ENCODE measurements at regions not wholly inside any gene's neighbourhood (a gene's known extent, or its start where the extent isn't known, plus 50 kb on each side); places are given as distances from the start of the nearest gene placed in this dataset.

- no peak for DNase-seq
- H3K4me3 ChIP-seq (ENCODE audit: insufficient read depth, low read depth, low read length) = no peak overlapping the region
- no peaks in the 10 kb centered on the region for H3K36me3 ChIP-seq (replicated peaks; ENCODE audit: control insufficient read depth, insufficient read depth, low read length)
- no peaks in the 10 kb centered on the region for H3K27me3 ChIP-seq (ENCODE audit: control insufficient read depth, insufficient read depth, low read length)
Measured at GRCh38 chr3:106590216-106590615, 721.4 kb upstream of the CBLB start.

GRCh38 chr3:106593381-106593780 lies 724.6 kb upstream of the CBLB start:
- Histone ChIP-seq H3K36me3 (replicated peaks; ENCODE audit: control insufficient read depth, insufficient read depth, low read length) (no peaks in the 10 kb centered on the region), H3K27me3 (ENCODE audit: control insufficient read depth, insufficient read depth, low read length) (no peaks in the 10 kb centered on the region), H3K4me3 (ENCODE audit: insufficient read depth, low read depth, low read length) (no peak overlapping the region)
- no peak for DNase-seq

GRCh38 chr3:106609666-106610301 lies 741.0 kb upstream of the CBLB start:
- H3K36me3 ChIP-seq (replicated peaks; ENCODE audit: control insufficient read depth, insufficient read depth, low read length) = no peaks in the 10 kb centered on the region
- no peaks in the 10 kb centered on the region for H3K27me3 ChIP-seq (ENCODE audit: control insufficient read depth, insufficient read depth, low read length)
- H3K4me3 ChIP-seq (ENCODE audit: insufficient read depth, low read depth, low read length) = no peak overlapping the region
- DNase-seq = peak; percentile 5

GRCh38 chr3:106610362-106610959 lies 741.6 kb upstream of the CBLB start:
- Histone ChIP-seq H3K27me3 (ENCODE audit: control insufficient read depth, insufficient read depth, low read length) (no peaks in the 10 kb centered on the region), H3K4me3 (ENCODE audit: insufficient read depth, low read depth, low read length) (no peak overlapping the region), H3K36me3 (replicated peaks; ENCODE audit: control insufficient read depth, insufficient read depth, low read length) (no peaks in the 10 kb centered on the region)
- DNase-seq = no peak

- Histone ChIP-seq H3K36me3 (replicated peaks; ENCODE audit: control insufficient read depth, insufficient read depth, low read length) (no peaks in the 10 kb centered on the region), H3K4me3 (ENCODE audit: insufficient read depth, low read depth, low read length) (no peak overlapping the region), H3K27me3 (ENCODE audit: control insufficient read depth, insufficient read depth, low read length) (no peaks in the 10 kb centered on the region)
- DNase-seq = no peak
Measured at GRCh38 chr3:106611116-106611515, 742.3 kb upstream of the CBLB start.

GRCh38 chr3:106611841-106612240 lies 743.0 kb upstream of the CBLB start:
- Histone ChIP-seq H3K36me3 (replicated peaks; ENCODE audit: control insufficient read depth, insufficient read depth, low read length) (no peaks in the 10 kb centered on the region), H3K4me3 (ENCODE audit: insufficient read depth, low read depth, low read length) (no peak overlapping the region), H3K27me3 (ENCODE audit: control insufficient read depth, insufficient read depth, low read length) (no peaks in the 10 kb centered on the region)
- DNase-seq = no peak

- no peaks in the 10 kb centered on the region for H3K36me3 ChIP-seq (replicated peaks; ENCODE audit: control insufficient read depth, insufficient read depth, low read length)
- H3K27me3 ChIP-seq (ENCODE audit: control insufficient read depth, insufficient read depth, low read length) = no peaks in the 10 kb centered on the region
- H3K4me3 ChIP-seq (ENCODE audit: insufficient read depth, low read depth, low read length) = no peak overlapping the region
- DNase-seq = no peak
Measured at GRCh38 chr3:106616556-106616955, 747.7 kb upstream of the CBLB start.

GRCh38 chr3:106617276-106617675 lies 748.5 kb upstream of the CBLB start:
- no peak for DNase-seq
- Histone ChIP-seq H3K27me3 (ENCODE audit: control insufficient read depth, insufficient read depth, low read length) (no peaks in the 10 kb centered on the region), H3K36me3 (replicated peaks; ENCODE audit: control insufficient read depth, insufficient read depth, low read length) (no peaks in the 10 kb centered on the region), H3K4me3 (ENCODE audit: insufficient read depth, low read depth, low read length) (no peak overlapping the region)

- Histone ChIP-seq H3K27me3 (ENCODE audit: control insufficient read depth, insufficient read depth, low read length) (no peaks in the 10 kb centered on the region), H3K4me3 (ENCODE audit: insufficient read depth, low read depth, low read length) (no peak overlapping the region), H3K36me3 (replicated peaks; ENCODE audit: control insufficient read depth, insufficient read depth, low read length) (no peaks in the 10 kb centered on the region)
- no peak for DNase-seq
Measured at GRCh38 chr3:106620646-106621045, 751.8 kb upstream of the CBLB start.

- Histone ChIP-seq H3K27me3 (ENCODE audit: control insufficient read depth, insufficient read depth, low read length) (no peaks in the 10 kb centered on the region), H3K36me3 (replicated peaks; ENCODE audit: control insufficient read depth, insufficient read depth, low read length) (no peaks in the 10 kb centered on the region), H3K4me3 (ENCODE audit: insufficient read depth, low read depth, low read length) (no peak overlapping the region)
- DNase-seq = no peak
Measured at GRCh38 chr3:106624154-106624553, 753.1 kb upstream of the CCDC54 start.

GRCh38 chr3:106628407-106628806 lies 748.8 kb upstream of the CCDC54 start:
- no peak for DNase-seq
- H3K4me3 ChIP-seq (ENCODE audit: insufficient read depth, low read depth, low read length) = no peak overlapping the region

GRCh38 chr3:106629215-106629832 lies 747.9 kb upstream of the CCDC54 start:
- no peaks in the 10 kb centered on the region for H3K27me3 ChIP-seq (ENCODE audit: control insufficient read depth, insufficient read depth, low read length)
- DNase-seq = no peak
- H3K36me3 ChIP-seq (replicated peaks; ENCODE audit: control insufficient read depth, insufficient read depth, low read length) = no peaks in the 10 kb centered on the region
- no peak overlapping the region for H3K4me3 ChIP-seq (ENCODE audit: insufficient read depth, low read depth, low read length)

More at GRCh38 chr3:106628407-106628806, 748.8 kb upstream of the CCDC54 start:
- no peaks in the 10 kb centered on the region for H3K27me3 ChIP-seq (ENCODE audit: control insufficient read depth, insufficient read depth, low read length)
- no peaks in the 10 kb centered on the region for H3K36me3 ChIP-seq (replicated peaks; ENCODE audit: control insufficient read depth, insufficient read depth, low read length)

GRCh38 chr3:106631373-106632108 lies 745.7 kb upstream of the CCDC54 start:
- Histone ChIP-seq H3K27me3 (ENCODE audit: control insufficient read depth, insufficient read depth, low read length) (no peaks in the 10 kb centered on the region), H3K36me3 (replicated peaks; ENCODE audit: control insufficient read depth, insufficient read depth, low read length) (no peaks in the 10 kb centered on the region), H3K4me3 (ENCODE audit: insufficient read depth, low read depth, low read length) (no peak overlapping the region)
- DNase-seq = no peak

GRCh38 chr3:106635271-106635670 lies 742.0 kb upstream of the CCDC54 start:
- Histone ChIP-seq H3K4me3 (ENCODE audit: insufficient read depth, low read depth, low read length) (no peak overlapping the region), H3K27me3 (ENCODE audit: control insufficient read depth, insufficient read depth, low read length) (no peaks in the 10 kb centered on the region), H3K36me3 (replicated peaks; ENCODE audit: control insufficient read depth, insufficient read depth, low read length) (no peaks in the 10 kb centered on the region)
- DNase-seq = no peak

GRCh38 chr3:106635826-106636225 lies 741.4 kb upstream of the CCDC54 start:
- Histone ChIP-seq H3K27me3 (ENCODE audit: control insufficient read depth, insufficient read depth, low read length) (no peaks in the 10 kb centered on the region), H3K4me3 (ENCODE audit: insufficient read depth, low read depth, low read length) (no peak overlapping the region), H3K36me3 (replicated peaks; ENCODE audit: control insufficient read depth, insufficient read depth, low read length) (no peaks in the 10 kb centered on the region)
- DNase-seq = no peak
